ENCODE measurements at regions not wholly inside any gene's neighbourhood (a gene's known extent, or its start where the extent isn't known, plus 50 kb on each side); places are given as distances from the start of the nearest gene placed in this dataset.

DNA sequence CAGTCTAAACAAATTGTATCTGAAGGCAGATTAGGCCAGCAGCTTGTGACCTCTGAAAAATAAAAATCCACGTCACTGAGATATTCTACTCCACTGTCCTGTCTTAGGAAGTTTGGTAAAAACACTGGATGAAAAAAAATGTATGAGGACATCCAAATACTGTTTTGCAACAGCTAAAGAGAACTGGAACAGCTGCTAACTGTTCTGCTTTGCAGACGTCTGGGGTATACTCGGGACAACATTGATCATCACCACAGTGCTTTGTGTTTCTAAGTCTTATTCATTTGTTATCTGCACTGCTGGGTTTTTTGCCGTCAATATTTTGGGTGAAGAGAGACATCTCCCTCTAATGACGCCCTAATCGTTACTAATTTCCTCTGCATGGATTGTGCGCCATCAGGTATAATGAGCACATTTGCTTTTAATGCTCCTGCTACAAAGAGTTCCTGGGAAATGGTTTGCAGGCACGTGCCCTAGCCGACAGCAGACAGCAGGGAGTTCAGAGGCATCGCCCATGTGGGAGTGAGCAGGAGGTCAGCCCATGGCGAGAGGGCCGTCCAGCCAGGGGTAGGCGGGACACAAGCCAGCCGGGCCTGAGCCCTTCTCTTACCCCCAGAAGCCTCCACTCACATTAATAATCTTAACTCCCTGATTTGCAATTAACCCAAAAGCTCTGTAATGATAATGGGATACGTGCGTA lies 87.0 kb downstream of the CBLN1 start:
- no peak overlapping the region for H3K27ac ChIP-seq
- TF ChIP-seq, protein P1, sequence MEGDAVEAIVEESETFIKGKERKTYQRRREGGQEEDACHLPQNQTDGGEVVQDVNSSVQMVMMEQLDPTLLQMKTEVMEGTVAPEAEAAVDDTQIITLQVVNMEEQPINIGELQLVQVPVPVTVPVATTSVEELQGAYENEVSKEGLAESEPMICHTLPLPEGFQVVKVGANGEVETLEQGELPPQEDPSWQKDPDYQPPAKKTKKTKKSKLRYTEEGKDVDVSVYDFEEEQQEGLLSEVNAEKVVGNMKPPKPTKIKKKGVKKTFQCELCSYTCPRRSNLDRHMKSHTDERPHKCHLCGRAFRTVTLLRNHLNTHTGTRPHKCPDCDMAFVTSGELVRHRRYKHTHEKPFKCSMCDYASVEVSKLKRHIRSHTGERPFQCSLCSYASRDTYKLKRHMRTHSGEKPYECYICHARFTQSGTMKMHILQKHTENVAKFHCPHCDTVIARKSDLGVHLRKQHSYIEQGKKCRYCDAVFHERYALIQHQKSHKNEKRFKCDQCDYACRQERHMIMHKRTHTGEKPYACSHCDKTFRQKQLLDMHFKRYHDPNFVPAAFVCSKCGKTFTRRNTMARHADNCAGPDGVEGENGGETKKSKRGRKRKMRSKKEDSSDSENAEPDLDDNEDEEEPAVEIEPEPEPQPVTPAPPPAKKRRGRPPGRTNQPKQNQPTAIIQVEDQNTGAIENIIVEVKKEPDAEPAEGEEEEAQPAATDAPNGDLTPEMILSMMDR (conservative IDR thresholded peaks at IDR 0.05), result no peak

DNA sequence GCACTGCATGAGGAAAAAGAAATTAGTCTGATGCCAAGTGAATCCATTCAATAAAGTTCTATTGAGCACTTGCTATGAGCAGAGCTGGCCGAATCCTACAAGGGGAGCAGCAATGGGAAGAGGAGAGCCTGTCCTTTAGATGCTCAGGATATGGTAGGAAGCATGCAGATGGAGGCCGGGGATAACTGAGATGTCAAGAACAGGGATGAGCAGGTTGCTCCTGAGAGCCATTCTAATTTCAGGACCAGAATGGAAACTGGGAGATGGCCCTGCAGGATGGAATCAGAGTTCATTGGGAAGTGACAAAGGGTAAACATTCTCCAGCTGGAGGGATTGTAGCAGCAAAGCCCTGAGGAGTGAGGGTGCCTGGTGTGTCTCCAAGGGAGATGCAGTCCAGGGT lies 88.0 kb downstream of the CBLN1 start:
- TF ChIP-seq, protein P1 (conservative IDR thresholded peaks at IDR 0.05), result no peak
- no peak overlapping the region for H3K27ac ChIP-seq

DNA sequence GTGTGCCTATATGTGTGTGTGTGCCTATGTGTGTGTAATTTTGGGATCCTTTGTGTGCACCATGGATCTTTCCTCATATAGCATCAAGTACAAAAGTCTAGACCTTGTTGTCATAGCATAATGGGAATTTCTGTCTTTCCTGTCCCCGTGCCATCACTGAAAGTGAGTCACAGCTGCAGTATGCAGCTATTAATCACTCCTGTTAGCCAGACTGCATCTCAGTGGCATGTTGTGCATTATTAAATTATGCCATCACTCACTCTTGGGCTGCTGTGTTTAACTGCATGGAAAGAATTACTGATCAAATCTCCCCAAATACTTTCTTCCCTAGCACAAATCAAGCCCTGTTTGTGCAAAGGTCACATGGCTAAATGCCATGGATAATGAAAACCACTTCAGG lies 92.4 kb downstream of the CBLN1 start:
- TF ChIP-seq, protein P1 (conservative IDR thresholded peaks at IDR 0.05), result no peak
- H3K27ac ChIP-seq, result no peak overlapping the region

DNA sequence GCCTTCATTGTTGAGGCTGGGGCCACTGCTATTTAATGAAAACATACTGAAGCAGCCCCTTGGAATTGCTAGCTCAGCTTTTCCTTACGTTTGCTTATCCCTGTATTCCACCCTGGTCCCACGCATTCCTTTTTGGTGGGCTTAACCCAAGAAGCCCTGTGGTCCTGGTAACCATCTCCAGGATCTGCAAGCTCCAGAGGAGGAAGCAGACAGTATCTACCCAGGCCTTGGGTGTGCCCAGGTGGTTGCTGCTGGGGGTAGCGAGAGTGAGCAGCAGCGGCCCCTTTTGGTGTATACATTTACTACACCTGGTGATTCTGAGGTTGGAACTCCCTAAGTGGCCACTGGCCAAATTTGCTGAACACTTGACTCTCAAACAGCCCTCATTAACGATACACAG lies 97.7 kb downstream of the CBLN1 start:
- H3K27ac ChIP-seq, result no peak overlapping the region
- TF ChIP-seq, protein P1 (conservative IDR thresholded peaks at IDR 0.05), result peak; percentile 55; the same call in 1 of the 2 replicates

DNA sequence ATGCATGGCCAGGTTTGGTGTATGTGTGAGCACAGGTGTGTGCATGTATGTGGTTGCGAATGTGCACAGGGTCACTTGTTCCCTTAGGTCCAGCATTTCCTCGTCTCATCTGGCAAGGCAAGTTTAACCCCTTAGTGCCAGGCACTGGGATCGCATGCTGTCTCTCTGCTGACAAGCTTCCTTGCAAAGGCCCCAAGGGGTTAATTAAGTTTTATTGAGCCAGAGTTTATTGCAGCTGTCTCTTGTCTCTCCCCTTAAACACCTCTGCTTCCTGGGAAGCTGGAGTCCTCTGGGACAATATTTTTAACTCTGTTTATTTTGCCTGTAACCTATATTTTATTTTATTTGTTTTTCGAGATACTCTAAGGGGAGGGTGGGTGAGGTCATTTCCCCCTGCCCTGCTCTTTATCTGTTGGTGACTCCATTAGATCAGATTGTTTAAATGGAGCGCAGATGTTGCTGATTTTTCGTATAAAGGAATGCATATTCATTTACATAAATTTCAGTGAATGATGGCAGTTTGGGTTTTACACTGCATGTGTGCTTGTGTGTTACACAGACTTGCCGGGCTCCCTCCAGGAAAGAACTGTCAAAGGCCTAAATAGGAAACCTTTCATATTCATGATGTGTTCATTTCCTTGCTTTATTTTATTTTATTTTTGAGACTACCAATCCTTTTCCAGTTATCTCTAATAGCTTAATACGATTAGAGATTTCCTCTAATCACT lies 99.7 kb downstream of the CBLN1 start:
- TF ChIP-seq, protein P1 (conservative IDR thresholded peaks at IDR 0.05), result no peak
- no peak overlapping the region; the same call in 1 of the 2 replicates for H3K27ac ChIP-seq

DNA sequence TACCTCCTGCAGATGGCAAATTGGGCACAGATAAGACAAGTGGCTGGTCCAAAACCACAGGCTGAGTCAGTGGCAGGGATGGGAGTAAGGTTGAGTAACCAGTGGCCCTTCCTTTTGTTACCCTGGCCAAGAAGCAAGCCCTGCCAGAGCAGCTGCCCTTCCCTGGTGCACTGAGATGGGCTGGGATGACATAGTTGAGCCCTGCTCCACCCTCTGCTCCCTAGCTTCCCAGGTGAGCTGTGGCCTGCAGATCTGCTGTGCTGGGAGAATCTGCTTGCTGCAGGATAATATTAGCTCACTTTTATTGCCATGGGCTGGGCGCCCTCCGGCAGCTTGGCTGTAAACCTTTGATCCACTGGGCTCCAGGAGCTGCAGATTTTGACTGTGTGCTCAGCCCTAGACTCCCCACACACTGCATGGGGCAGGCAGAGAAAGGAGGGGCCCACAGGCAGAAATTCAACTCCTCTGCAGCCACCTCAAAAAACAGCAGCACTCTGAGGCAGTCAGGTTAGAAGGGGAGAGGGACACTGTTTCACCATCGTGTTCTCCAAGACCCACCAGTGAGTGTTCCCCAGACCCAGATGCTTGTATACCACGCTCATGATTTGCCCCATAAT lies 101.8 kb downstream of the CBLN1 start:
- TF ChIP-seq, protein P1 (conservative IDR thresholded peaks at IDR 0.05), result no peak
- no peak overlapping the region for H3K27ac ChIP-seq

DNA sequence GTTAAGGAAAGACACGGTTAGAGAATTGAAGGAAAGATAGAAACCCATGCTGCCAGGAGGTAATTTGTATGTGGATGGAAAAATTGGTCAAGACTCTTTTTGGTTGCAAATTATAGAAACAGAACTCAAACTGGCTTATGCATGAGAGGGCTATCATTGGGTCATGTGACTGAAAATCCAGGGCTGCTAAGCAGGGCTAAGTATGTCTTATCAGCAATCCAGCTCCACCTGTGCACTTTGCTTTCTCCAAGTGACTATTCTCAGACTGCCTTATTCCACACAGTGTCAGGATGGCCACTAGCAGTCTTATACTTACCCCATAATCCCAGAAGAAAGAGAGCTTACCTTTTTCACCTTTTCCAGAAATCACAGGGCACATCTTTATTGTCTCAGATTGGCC lies 113.5 kb downstream of the CBLN1 start:
- TF ChIP-seq, protein P1 (conservative IDR thresholded peaks at IDR 0.05), result no peak
- no peak overlapping the region for H3K27ac ChIP-seq
